ENCODE measurements at regions not wholly inside any gene's neighbourhood (a gene's known extent, or its start where the extent isn't known, plus 50 kb on each side); places are given as distances from the start of the nearest gene placed in this dataset.

- no peak for TF ChIP-seq POLR2AphosphoS5 (IDR thresholded peaks at IDR 0.05; ENCODE audit: low read depth, low read length)
- TF ChIP-seq POLR2A (IDR thresholded peaks at IDR 0.05; ENCODE audit: low read depth, low read length): no peak
These were observed 1029.0 kb downstream of the EFNB2 start for GRCh38 chr13:105506463-105506862.

All from GM12892 (cell line).